ENCODE measurements at regions not wholly inside any gene's neighbourhood (a gene's known extent, or its start where the extent isn't known, plus 50 kb on each side); places are given as distances from the start of the nearest gene placed in this dataset.
A peak's percentile ranks its signal among the peaks of the same experiment; 100 is the strongest.

- Histone ChIP-seq H3K27me3 (no peaks in the 10 kb centered on the region), H3K4me1 (peaks cover 6% of the 10 kb centered on the region), H3K4me3 (no peak overlapping the region), H3K27ac (no peak overlapping the region), H3K36me3 (no peaks in the 10 kb centered on the region), H3K9me3 (no peaks in the 10 kb centered on the region)
- TF ChIP-seq, protein P1, sequence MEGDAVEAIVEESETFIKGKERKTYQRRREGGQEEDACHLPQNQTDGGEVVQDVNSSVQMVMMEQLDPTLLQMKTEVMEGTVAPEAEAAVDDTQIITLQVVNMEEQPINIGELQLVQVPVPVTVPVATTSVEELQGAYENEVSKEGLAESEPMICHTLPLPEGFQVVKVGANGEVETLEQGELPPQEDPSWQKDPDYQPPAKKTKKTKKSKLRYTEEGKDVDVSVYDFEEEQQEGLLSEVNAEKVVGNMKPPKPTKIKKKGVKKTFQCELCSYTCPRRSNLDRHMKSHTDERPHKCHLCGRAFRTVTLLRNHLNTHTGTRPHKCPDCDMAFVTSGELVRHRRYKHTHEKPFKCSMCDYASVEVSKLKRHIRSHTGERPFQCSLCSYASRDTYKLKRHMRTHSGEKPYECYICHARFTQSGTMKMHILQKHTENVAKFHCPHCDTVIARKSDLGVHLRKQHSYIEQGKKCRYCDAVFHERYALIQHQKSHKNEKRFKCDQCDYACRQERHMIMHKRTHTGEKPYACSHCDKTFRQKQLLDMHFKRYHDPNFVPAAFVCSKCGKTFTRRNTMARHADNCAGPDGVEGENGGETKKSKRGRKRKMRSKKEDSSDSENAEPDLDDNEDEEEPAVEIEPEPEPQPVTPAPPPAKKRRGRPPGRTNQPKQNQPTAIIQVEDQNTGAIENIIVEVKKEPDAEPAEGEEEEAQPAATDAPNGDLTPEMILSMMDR (IDR thresholded peaks at IDR 0.05) = no peak
- TF ChIP-seq POLR2A (IDR thresholded peaks at IDR 0.05) = no peak
- TF ChIP-seq POLR2AphosphoS5 (IDR thresholded peaks at IDR 0.05; ENCODE audit: insufficient read depth in 1 of 2, low read depth in 1 of 2) = no peak
- intact Hi-C loops (cut with DNase I) = no loop called here
- DNase-seq (ENCODE audit: extremely low spot score in 2 of 2) = no peak
Measured at GRCh38 chr3:30428251-30428650, 178.2 kb upstream of the TGFBR2 start.

DNA sequence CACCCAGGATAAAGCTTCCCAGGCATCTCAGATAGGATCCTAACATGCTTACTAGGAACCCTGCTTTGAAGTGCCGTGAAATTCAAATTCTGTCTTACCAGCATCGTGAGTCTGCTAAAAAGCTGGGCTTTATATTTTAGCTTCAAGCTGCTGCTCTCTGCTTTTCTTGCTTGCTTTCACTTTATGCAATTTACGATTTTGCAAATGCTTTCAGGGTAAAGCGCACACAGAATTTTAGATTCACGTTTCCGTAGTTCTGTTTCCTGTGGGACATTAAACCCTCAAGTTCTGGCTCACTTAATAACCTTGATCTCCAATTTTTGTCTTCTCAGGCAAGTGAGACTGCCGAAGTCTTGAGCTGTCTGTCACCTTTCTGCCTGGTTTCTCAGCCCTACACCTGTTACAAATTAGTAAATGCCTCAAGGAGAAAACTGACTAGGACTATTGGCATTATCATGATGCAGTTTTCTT, 170.5 kb upstream of the TGFBR2 start:
- intact Hi-C loops (cut with DNase I) = no loop called here
- H3K4me3 ChIP-seq = peak overlapping the region in 1 of 2 donors; percentile 19
- no peaks in the 10 kb centered on the region for H3K27me3 ChIP-seq
- H3K36me3 ChIP-seq = no peaks in the 10 kb centered on the region
- TF ChIP-seq, protein P1 (IDR thresholded peaks at IDR 0.05) = no peak
- TF ChIP-seq POLR2A (IDR thresholded peaks at IDR 0.05) (no peak), POLR2AphosphoS5 (IDR thresholded peaks at IDR 0.05; ENCODE audit: insufficient read depth in 1 of 2, low read depth in 1 of 2) (no peak)
- H3K9me3 ChIP-seq = no peaks in the 10 kb centered on the region
- no peak for DNase-seq (ENCODE audit: extremely low spot score in 2 of 2)
- peak overlapping the region; percentile 64 for H3K27ac ChIP-seq
- no peaks in the 10 kb centered on the region for H3K4me1 ChIP-seq

GRCh38 chr3:30437171-30437601, 169.2 kb upstream of the TGFBR2 start:
- intact Hi-C loops (cut with DNase I) = no loop called here
- Histone ChIP-seq H3K9me3 (no peaks in the 10 kb centered on the region), H3K4me3 (no peak overlapping the region), H3K27me3 (no peaks in the 10 kb centered on the region), H3K36me3 (no peaks in the 10 kb centered on the region), H3K27ac (peak overlapping the region; percentile 64), H3K4me1 (no peaks in the 10 kb centered on the region)
- TF ChIP-seq POLR2A (IDR thresholded peaks at IDR 0.05) = no peak
- TF ChIP-seq, protein P1 (IDR thresholded peaks at IDR 0.05) = no peak
- peak in 1 of 2 donors; percentile 24 for TF ChIP-seq POLR2AphosphoS5 (IDR thresholded peaks at IDR 0.05; ENCODE audit: insufficient read depth in 1 of 2, low read depth in 1 of 2)
- no peak for DNase-seq (ENCODE audit: extremely low spot score in 2 of 2)

DNA sequence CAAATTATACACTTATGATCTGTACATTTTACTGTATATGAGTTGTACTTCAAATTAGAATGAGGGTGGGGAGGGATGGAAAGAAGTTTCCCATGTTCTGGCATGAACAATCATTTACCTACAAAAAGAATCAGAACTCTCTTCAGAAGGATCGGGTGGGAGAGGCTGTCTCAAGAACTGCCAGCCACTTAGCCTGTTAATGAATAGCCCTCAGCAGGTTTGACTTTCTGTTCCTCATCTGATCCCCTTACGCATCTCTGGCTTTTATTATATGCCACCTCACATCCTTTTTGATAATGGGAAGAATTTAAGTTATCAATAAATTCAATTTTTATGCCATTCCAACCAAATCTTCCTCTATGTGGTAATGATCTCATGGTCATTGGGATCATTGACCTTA, 168.3 kb upstream of the TGFBR2 start:
- H3K27ac ChIP-seq = peak overlapping the region; percentile 64
- no peak for DNase-seq (ENCODE audit: extremely low spot score in 2 of 2)
- TF ChIP-seq POLR2AphosphoS5 (IDR thresholded peaks at IDR 0.05; ENCODE audit: insufficient read depth in 1 of 2, low read depth in 1 of 2) (no peak), POLR2A (IDR thresholded peaks at IDR 0.05) (no peak)
- TF ChIP-seq, protein P1 (IDR thresholded peaks at IDR 0.05) = no peak
- no peaks in the 10 kb centered on the region for H3K4me1 ChIP-seq
- H3K27me3 ChIP-seq = no peaks in the 10 kb centered on the region
- no peaks in the 10 kb centered on the region for H3K36me3 ChIP-seq
- intact Hi-C loops (cut with DNase I) = no loop called here
- H3K4me3 ChIP-seq = no peak overlapping the region
- no peaks in the 10 kb centered on the region for H3K9me3 ChIP-seq

DNA sequence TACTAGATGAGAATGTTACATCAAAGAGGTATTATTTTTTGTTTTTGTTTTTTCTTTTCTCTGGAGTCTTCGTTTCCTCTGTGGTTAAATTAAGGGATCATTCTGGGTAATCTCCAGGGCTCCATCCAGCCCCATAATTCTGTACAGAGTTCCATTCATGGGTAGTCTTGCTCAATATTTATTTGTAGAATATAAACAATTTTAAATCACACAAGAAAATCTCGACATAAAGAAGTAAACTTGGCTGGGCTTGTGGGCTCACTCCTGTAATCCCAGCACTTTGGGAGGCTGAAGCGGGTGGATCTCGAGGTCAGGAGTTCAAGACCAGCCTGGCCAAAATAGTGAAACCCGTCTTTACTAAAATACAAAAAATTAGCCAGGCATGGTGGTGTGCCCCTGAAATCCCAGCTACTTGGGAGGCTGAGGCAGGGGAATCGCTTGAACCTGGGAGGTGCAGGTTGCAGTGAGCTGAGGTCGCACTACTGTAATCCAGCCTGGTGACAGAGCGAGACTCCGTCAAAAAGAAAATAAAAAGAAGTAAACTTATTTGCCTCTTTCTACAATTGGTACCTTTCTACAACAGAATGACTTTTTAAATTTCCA, 166.8 kb upstream of the TGFBR2 start:
- intact Hi-C loops (cut with DNase I) = loop anchor here (10.0 kb wide), 1 partner anchor 55 kb away; no protein-coding TSS in a partner anchor
- TF ChIP-seq, protein P1 (IDR thresholded peaks at IDR 0.05) = no peak
- no peak for TF ChIP-seq POLR2A (IDR thresholded peaks at IDR 0.05)
- TF ChIP-seq POLR2AphosphoS5 (IDR thresholded peaks at IDR 0.05; ENCODE audit: insufficient read depth in 1 of 2, low read depth in 1 of 2) = no peak
- Histone ChIP-seq H3K9me3 (no peaks in the 10 kb centered on the region), H3K36me3 (no peaks in the 10 kb centered on the region), H3K27ac (peak overlapping the region; percentile 42), H3K4me1 (no peaks in the 10 kb centered on the region), H3K27me3 (no peaks in the 10 kb centered on the region), H3K4me3 (no peak overlapping the region)
- DNase-seq (ENCODE audit: extremely low spot score in 2 of 2) = no peak
